ENCODE measurements at regions not wholly inside any gene's neighbourhood (a gene's known extent, or its start where the extent isn't known, plus 50 kb on each side); places are given as distances from the start of the nearest gene placed in this dataset.
A peak's percentile ranks its signal among the peaks of the same experiment; 100 is the strongest.

DNA sequence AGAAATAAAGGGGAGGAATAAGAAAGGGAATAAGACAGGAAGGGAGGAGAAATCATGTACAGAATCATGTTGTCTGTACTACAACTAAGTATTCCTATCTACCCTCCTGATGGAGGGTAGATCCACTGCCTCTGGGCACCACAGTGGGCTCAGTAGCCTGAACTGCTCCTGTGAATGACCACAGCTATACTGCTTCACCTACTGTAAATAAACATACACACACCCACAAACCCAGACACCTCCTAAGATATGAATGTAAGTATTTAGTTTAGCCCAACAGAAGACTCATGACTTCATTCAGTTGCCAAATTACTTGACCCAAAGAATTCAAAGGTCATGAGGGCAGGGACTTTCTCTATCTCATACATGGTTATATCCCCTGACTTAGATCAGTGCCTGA lies 177.3 kb upstream of the C11orf58 start (continued):
- TF ChIP-seq, protein P1, sequence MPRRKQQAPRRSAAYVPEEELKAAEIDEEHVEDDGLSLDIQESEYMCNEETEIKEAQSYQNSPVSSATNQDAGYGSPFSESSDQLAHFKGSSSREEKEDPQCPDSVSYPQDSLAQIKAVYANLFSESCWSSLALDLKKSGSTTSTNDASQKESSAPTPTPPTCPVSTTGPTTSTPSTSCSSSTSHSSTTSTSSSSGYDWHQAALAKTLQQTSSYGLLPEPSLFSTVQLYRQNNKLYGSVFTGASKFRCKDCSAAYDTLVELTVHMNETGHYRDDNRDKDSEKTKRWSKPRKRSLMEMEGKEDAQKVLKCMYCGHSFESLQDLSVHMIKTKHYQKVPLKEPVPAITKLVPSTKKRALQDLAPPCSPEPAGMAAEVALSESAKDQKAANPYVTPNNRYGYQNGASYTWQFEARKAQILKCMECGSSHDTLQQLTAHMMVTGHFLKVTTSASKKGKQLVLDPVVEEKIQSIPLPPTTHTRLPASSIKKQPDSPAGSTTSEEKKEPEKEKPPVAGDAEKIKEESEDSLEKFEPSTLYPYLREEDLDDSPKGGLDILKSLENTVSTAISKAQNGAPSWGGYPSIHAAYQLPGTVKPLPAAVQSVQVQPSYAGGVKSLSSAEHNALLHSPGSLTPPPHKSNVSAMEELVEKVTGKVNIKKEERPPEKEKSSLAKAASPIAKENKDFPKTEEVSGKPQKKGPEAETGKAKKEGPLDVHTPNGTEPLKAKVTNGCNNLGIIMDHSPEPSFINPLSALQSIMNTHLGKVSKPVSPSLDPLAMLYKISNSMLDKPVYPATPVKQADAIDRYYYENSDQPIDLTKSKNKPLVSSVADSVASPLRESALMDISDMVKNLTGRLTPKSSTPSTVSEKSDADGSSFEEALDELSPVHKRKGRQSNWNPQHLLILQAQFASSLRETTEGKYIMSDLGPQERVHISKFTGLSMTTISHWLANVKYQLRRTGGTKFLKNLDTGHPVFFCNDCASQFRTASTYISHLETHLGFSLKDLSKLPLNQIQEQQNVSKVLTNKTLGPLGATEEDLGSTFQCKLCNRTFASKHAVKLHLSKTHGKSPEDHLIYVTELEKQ (tag by site-specific recombination; IDR thresholded peaks at IDR 0.05; ENCODE audit: borderline replicate concordance) = no peak
- no peak for TF ChIP-seq ZBTB20 (tag by site-specific recombination; IDR thresholded peaks at IDR 0.05)

DNA sequence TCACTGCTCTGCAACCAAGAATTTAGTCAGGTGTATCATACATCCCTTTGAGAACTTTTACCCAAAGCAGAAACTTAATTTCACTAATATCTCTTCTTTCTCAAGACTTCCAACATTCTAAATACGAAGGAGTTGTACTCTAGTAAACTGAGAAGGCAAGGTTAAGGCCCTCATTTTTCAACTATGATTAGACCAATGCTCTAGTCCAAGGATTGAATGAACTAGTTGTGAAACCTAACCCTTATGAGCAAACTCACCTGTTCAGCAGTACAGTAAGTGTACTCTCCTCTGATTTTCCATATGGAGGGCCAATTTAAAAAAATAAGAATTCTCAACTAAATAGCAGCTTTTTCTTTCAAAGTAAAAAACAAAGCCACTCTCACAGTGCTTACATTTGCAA lies 180.0 kb upstream of the C11orf58 start:
- no peak overlapping the region for H3K4me3 ChIP-seq (ENCODE audit: low read depth, low read length)
- CTCF ChIA-PET = no interaction called here
- no peaks in the 10 kb centered on the region for H3K36me3 ChIP-seq (ENCODE audit: control insufficient read depth in 2 of 2, insufficient read depth in 1 of 2, low read length in 2 of 2)
- TF ChIP-seq SCRT2 (tag by site-specific recombination; IDR thresholded peaks at IDR 0.05) (no peak), GLI4 (tag by site-specific recombination; IDR thresholded peaks at IDR 0.05) (no peak), IKZF3 (tag by site-specific recombination; IDR thresholded peaks at IDR 0.05) (no peak), REPIN1 (tag by site-specific recombination; IDR thresholded peaks at IDR 0.05; ENCODE audit: low read depth) (no peak), MYNN (tag by site-specific recombination; IDR thresholded peaks at IDR 0.05; ENCODE audit: borderline replicate concordance) (no peak), ZNF394 (tag by site-specific recombination; IDR thresholded peaks at IDR 0.05; ENCODE audit: borderline replicate concordance) (no peak), ZNF596 (tag by site-specific recombination; IDR thresholded peaks at IDR 0.05) (no peak)
- TF ChIP-seq, protein P2, sequence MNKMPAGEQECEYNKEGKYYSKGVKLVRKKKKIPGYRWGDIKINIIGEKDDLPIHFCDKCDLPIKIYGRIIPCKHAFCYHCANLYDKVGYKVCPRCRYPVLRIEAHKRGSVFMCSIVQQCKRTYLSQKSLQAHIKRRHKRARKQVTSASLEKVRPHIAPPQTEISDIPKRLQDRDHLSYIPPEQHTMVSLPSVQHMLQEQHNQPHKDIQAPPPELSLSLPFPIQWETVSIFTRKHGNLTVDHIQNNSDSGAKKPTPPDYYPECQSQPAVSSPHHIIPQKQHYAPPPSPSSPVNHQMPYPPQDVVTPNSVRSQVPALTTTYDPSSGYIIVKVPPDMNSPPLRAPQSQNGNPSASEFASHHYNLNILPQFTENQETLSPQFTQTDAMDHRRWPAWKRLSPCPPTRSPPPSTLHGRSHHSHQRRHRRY (tag by site-specific recombination; IDR thresholded peaks at IDR 0.05) = no peak
- TF ChIP-seq, protein P3, sequence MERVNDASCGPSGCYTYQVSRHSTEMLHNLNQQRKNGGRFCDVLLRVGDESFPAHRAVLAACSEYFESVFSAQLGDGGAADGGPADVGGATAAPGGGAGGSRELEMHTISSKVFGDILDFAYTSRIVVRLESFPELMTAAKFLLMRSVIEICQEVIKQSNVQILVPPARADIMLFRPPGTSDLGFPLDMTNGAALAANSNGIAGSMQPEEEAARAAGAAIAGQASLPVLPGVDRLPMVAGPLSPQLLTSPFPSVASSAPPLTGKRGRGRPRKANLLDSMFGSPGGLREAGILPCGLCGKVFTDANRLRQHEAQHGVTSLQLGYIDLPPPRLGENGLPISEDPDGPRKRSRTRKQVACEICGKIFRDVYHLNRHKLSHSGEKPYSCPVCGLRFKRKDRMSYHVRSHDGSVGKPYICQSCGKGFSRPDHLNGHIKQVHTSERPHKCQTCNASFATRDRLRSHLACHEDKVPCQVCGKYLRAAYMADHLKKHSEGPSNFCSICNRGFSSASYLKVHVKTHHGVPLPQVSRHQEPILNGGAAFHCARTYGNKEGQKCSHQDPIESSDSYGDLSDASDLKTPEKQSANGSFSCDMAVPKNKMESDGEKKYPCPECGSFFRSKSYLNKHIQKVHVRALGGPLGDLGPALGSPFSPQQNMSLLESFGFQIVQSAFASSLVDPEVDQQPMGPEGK (tag by site-specific recombination; IDR thresholded peaks at IDR 0.05) = no peak
- TF ChIP-seq, protein P4, sequence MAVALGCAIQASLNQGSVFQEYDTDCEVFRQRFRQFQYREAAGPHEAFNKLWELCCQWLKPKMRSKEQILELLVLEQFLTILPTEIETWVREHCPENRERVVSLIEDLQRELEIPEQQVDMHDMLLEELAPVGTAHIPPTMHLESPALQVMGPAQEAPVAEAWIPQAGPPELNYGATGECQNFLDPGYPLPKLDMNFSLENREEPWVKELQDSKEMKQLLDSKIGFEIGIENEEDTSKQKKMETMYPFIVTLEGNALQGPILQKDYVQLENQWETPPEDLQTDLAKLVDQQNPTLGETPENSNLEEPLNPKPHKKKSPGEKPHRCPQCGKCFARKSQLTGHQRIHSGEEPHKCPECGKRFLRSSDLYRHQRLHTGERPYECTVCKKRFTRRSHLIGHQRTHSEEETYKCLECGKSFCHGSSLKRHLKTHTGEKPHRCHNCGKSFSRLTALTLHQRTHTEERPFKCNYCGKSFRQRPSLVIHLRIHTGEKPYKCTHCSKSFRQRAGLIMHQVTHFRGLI (tag by site-specific recombination; IDR thresholded peaks at IDR 0.05) = no peak
- H3K27ac ChIP-seq (ENCODE audit: extremely low read depth, low read depth, low read length) = no peak overlapping the region
- POLR2A ChIA-PET = no interaction called here
- no peaks in the 10 kb centered on the region for H3K9me3 ChIP-seq (ENCODE audit: control insufficient read depth, insufficient read depth, low read depth, low read length)
- no peaks in the 10 kb centered on the region for H3K4me1 ChIP-seq (ENCODE audit: control insufficient read depth, insufficient read depth, low read length)

DNA sequence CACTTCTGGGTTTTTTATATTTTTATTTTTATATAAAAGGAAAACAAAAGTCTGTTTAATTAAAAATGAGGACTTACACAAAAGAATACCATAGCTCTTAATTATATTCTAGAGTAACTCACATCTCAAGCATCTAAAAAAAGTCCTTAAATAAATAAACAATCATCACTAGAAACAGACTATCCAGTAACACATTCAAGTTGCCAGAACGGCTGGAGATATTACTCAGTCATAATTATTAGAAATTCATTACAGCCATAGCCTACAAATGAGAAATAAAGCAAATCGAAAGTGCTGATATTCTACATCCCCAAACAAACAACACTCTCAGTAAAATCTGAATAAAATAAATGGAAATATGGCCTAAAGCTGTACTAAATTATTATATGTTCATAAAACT lies 182.5 kb upstream of the C11orf58 start:
- H3K4me3 ChIP-seq (ENCODE audit: low read depth, low read length) = no peak overlapping the region
- no peaks in the 10 kb centered on the region for H3K4me1 ChIP-seq (ENCODE audit: control insufficient read depth, insufficient read depth, low read length)
- ChIA-PET CTCF (no interaction called here), POLR2A (no interaction called here)
- no peaks in the 10 kb centered on the region for H3K36me3 ChIP-seq (ENCODE audit: control insufficient read depth in 2 of 2, insufficient read depth in 1 of 2, low read length in 2 of 2)
- no peaks in the 10 kb centered on the region for H3K9me3 ChIP-seq (ENCODE audit: control insufficient read depth, insufficient read depth, low read depth, low read length)
- no peak overlapping the region for H3K27ac ChIP-seq (ENCODE audit: extremely low read depth, low read depth, low read length)
- TF ChIP-seq ZNF530 (tag by site-specific recombination; IDR thresholded peaks at IDR 0.05; ENCODE audit: low read depth) = no peak
- no peak for TF ChIP-seq ZNF416 (tag by site-specific recombination; IDR thresholded peaks at IDR 0.05)
- TF ChIP-seq KLF8 (tag by site-specific recombination; IDR thresholded peaks at IDR 0.05) = no peak
- TF ChIP-seq, protein P5, sequence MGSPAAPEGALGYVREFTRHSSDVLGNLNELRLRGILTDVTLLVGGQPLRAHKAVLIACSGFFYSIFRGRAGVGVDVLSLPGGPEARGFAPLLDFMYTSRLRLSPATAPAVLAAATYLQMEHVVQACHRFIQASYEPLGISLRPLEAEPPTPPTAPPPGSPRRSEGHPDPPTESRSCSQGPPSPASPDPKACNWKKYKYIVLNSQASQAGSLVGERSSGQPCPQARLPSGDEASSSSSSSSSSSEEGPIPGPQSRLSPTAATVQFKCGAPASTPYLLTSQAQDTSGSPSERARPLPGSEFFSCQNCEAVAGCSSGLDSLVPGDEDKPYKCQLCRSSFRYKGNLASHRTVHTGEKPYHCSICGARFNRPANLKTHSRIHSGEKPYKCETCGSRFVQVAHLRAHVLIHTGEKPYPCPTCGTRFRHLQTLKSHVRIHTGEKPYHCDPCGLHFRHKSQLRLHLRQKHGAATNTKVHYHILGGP (tag by site-specific recombination; IDR thresholded peaks at IDR 0.05) = peak; percentile 80
- TF ChIP-seq ZFHX2 (tag by site-specific recombination; conservative IDR thresholded peaks at IDR 0.05) = no peak
- TF ChIP-seq ZSCAN23 (tag by site-specific recombination; IDR thresholded peaks at IDR 0.05) = no peak
